H1 (cell line): ENCODE measurements at regions not wholly inside any gene's neighbourhood (a gene's known extent, or its start where the extent isn't known, plus 50 kb on each side); places are given as distances from the start of the nearest gene placed in this dataset.

Experiments used
- POLR2A ChIP-seq, 2 experiments: IDR thresholded peaks; 1 replicate in 1 of 2; 2 replicates in 1 of 2; pipeline ENCODE4 v1.6.1; 2011; ENCODE audit warnings: low read depth in 2 of 2, low read length in 2 of 2, mild to moderate bottlenecking in 2 of 2; ENCODE audit errors: control extremely low read depth in 1 of 2
- RAD21 ChIP-seq, 2 experiments: IDR thresholded peaks in 1 of 2; conservative IDR thresholded peaks in 1 of 2; 2 replicates each; pipeline ENCODE4 v1.6.1; 2011; ENCODE audit warnings: low read depth in 2 of 2, low read length in 2 of 2, improper control_type of control experiment in 1 of 2, inconsistent platforms in 1 of 2, mild to moderate bottlenecking in 1 of 2, moderate library complexity in 1 of 2
- RBBP5 ChIP-seq: IDR thresholded peaks from 2 replicates; pipeline ENCODE4 v1.7.1; 2012; ENCODE audit warnings: low read depth, mild to moderate bottlenecking, inconsistent platforms, low read length, moderate library complexity, borderline replicate concordance

DNA sequence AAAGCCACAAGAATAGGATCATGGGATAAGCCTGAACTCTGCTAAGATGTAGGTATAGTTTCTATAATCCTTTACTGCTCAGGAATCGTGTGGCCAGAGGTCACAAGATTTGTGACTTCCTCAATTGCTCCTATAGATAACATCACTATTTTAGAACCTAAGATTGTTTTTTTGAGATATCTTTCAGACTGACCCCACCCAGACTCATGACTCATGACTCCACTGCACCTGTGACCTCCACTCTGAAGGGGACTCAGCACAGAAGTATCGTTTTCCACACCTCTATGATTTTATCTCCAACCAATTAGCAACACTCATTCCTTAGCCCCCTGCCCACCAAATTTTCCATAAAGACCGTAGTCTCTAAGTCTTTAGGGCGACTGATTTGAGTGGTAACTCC is 124.5 kb upstream of the KCNK1 start:
- no peak for TF ChIP-seq RBBP5
- TF ChIP-seq RAD21 (IDR thresholded peaks at IDR 0.05 in 1 of 2, conservative IDR thresholded peaks at IDR 0.05 in 1 of 2; ENCODE audit: low read depth in 2 of 2, low read length in 2 of 2) = no peak
- no peak for TF ChIP-seq POLR2A (IDR thresholded peaks at IDR 0.05; ENCODE audit: control extremely low read depth in 1 of 2, low read depth in 2 of 2, low read length in 2 of 2)
